IPS-20b (cell line): ENCODE measurements at regions not wholly inside any gene's neighbourhood (a gene's known extent, or its start where the extent isn't known, plus 50 kb on each side); places are given as distances from the start of the nearest gene placed in this dataset.
"Not testable (repeated sequence)": the region's sequence is repeated elsewhere in the genome, so short reads cannot be mapped to it uniquely, and the experiment has no call there.

Experiments used
- H3K27ac ChIP-seq: one replicate; pipeline ENCODE4 v1.5.1; 2013; ENCODE audit warnings: low read length
- H3K27me3 ChIP-seq: 2 replicates; pipeline ENCODE4 v1.6.1; 2013; ENCODE audit warnings: mild to moderate bottlenecking, low read length, inconsistent platforms; ENCODE audit not compliant: insufficient read depth
- H3K36me3 ChIP-seq: 2 replicates; pipeline ENCODE4 v1.6.1; 2013; ENCODE audit warnings: low read depth, mild to moderate bottlenecking, inconsistent platforms, low read length, moderate library complexity; ENCODE audit not compliant: insufficient read depth
- H3K4me1 ChIP-seq: 2 replicates; pipeline ENCODE4 v1.6.1; 2013; ENCODE audit warnings: mild to moderate bottlenecking, control low read depth, inconsistent platforms, low read length, moderate library complexity; ENCODE audit not compliant: insufficient read depth
- H3K4me3 ChIP-seq: 2 replicates; pipeline ENCODE4 v1.5.1; 2013; ENCODE audit warnings: mild to moderate bottlenecking, low read length, inconsistent platforms
- H3K9ac ChIP-seq: 2 replicates; pipeline ENCODE4 v1.6.1; 2013; ENCODE audit warnings: low read depth, mild to moderate bottlenecking, inconsistent platforms, low read length, moderate library complexity
- H3K9me3 ChIP-seq: 2 replicates; pipeline ENCODE4 v1.6.1; 2013; ENCODE audit warnings: mild to moderate bottlenecking, low read depth, low read length, inconsistent platforms; ENCODE audit not compliant: insufficient read depth

- no peak overlapping the region for H3K9ac ChIP-seq
- H3K4me3 ChIP-seq, result no peak overlapping the region
- H3K4me1 ChIP-seq, result no peaks in the 10 kb centered on the region
- H3K27me3 ChIP-seq, result no peaks in the 10 kb centered on the region
- H3K36me3 ChIP-seq, result no peaks in the 10 kb centered on the region
- no peaks in the 10 kb centered on the region for H3K9me3 ChIP-seq
- H3K27ac ChIP-seq, result no peak overlapping the region
Observed at GRCh38 chr15:79775821-79776220, 121.0 kb downstream of the MTHFS start.

GRCh38 chr15:79777916-79778315, 118.9 kb downstream of the MTHFS start:
- H3K4me3 ChIP-seq, result no peak overlapping the region

DNA sequence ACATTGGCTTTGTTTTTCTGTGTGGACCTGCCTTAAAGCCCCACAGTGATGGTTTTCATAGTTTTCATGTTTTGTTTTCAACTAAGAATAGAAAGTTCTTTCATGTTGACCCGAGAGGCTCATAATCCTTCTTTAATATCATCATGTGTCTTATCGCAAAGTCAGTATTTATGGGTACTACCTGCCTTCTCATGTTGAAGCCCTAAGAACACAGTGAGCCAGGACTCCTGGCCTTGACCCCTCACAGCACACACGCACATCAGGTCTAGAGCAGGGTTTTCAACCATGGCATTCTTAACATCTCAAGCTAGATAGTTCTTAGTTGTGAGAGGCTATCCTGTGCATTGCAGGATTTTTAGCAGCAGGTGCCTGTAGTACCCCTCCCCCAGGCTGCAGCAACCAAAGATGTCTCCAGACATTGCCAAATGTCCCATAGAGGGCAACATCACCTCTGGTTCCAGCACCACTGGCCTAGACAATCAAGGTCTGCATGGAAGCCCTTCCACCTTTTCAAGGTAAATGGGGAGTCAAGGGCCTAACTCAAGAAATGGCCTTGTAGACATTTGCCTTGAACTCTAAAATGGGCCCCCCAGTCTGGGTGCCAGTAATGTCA, 118.3 kb downstream of the MTHFS start:
- Histone ChIP-seq H3K4me3 (no peak overlapping the region), H3K36me3 (no peaks in the 10 kb centered on the region), H3K27ac (no peak overlapping the region), H3K4me1 (no peaks in the 10 kb centered on the region), H3K9ac (no peak overlapping the region), H3K27me3 (no peaks in the 10 kb centered on the region), H3K9me3 (0 out of 2 replicates have a peak, but pooled peaks cover 3% of the 10 kb centered on the region)

More at GRCh38 chr15:79777916-79778315, 118.9 kb downstream of the MTHFS start:
- Histone ChIP-seq H3K4me1 (no peaks in the 10 kb centered on the region), H3K36me3 (no peaks in the 10 kb centered on the region), H3K9me3 (0 out of 2 replicates have a peak, but pooled peaks cover 3% of the 10 kb centered on the region), H3K9ac (no peak overlapping the region), H3K27ac (no peak overlapping the region), H3K27me3 (no peaks in the 10 kb centered on the region)

- Histone ChIP-seq H3K9ac (no peak overlapping the region), H3K9me3 (0 out of 2 replicates have a peak, but pooled peaks cover 3% of the 10 kb centered on the region), H3K36me3 (no peaks in the 10 kb centered on the region), H3K27ac (no peak overlapping the region), H3K4me3 (no peak overlapping the region), H3K27me3 (no peaks in the 10 kb centered on the region), H3K4me1 (no peaks in the 10 kb centered on the region)
Observed at GRCh38 chr15:79779746-79780145, 117.1 kb downstream of the MTHFS start.

DNA sequence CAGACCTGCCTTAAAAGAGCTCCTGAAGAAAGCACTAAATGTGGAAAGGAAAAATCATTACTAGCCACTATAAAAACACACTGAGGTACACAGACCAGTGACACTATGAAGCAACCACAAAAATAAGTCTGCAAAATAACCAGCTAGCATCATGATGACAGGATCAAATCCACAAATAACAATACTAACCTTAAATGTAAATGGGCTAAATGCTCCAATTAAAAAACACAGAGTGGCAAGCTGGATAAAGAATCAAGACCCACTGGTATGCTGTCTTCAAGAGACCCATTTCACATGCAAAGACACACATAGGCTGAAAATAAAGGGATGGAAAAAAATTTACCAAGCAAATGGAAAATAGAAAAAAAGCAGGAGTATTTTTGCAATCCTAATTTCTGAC, 114.5 kb downstream of the MTHFS start:
- H3K27me3 ChIP-seq, H3K9ac ChIP-seq, H3K36me3 ChIP-seq, H3K9me3 ChIP-seq, H3K4me3 ChIP-seq, H3K4me1 ChIP-seq, H3K27ac ChIP-seq: not testable (repeated sequence)
